ENCODE measurements at regions not wholly inside any gene's neighbourhood (a gene's known extent, or its start where the extent isn't known, plus 50 kb on each side); places are given as distances from the start of the nearest gene placed in this dataset.

DNA sequence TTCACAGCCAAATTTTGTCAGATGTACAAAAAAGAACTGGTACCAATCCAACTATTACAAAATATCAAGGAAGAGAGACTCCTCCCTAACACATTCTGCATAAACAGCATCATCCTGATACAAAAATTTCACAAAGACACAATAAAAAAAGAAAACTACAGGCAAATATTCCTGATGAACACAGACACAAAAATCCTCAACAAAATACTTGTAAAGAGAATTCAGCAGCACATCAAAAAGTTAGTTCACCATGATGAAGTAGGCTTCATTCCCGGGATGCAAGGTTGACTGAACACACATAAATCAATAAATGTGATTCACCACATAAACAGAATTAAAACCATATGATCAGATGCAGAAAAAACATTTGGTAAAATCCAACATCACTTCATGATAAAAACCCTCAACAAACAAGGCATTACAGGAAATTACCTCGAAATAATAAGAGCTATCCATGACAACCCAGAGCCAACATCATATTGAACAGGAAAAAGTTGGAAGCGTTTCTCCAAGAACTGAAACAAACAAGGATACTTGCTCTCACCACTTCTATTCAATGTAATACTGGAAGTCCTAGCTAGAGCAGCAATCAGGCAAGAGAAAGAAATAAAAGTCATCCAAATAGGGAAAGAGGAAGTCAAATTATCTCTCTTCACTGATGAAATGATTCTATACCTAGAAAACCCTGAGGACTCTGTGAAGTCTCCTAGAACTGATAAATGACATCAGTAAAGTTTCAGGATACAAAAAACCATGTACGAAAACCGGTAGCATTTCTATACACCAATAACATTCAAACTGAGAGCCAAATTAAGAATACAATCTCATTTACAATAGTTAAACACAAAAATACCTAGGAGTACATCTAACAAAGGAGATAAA lies 223.1 kb downstream of the REEP3 start:
- Mint-ChIP-seq H3K27me3 (ENCODE audit: low read depth) (no peaks in the 10 kb centered on the region), H3K4me3 (ENCODE audit: unreplicated experiment) (no peak overlapping the region), H3K9me3 (ENCODE audit: low read depth) (peaks cover 3% of the 10 kb centered on the region), H3K4me1 (ENCODE audit: low read depth) (no peaks in the 10 kb centered on the region), H3K27ac (ENCODE audit: unreplicated experiment) (no peak overlapping the region), H3K36me3 (ENCODE audit: low read depth) (no peaks in the 10 kb centered on the region)
- DNase-seq (ENCODE audit: low spot score) = no peak
- TF ChIP-seq, protein P1, sequence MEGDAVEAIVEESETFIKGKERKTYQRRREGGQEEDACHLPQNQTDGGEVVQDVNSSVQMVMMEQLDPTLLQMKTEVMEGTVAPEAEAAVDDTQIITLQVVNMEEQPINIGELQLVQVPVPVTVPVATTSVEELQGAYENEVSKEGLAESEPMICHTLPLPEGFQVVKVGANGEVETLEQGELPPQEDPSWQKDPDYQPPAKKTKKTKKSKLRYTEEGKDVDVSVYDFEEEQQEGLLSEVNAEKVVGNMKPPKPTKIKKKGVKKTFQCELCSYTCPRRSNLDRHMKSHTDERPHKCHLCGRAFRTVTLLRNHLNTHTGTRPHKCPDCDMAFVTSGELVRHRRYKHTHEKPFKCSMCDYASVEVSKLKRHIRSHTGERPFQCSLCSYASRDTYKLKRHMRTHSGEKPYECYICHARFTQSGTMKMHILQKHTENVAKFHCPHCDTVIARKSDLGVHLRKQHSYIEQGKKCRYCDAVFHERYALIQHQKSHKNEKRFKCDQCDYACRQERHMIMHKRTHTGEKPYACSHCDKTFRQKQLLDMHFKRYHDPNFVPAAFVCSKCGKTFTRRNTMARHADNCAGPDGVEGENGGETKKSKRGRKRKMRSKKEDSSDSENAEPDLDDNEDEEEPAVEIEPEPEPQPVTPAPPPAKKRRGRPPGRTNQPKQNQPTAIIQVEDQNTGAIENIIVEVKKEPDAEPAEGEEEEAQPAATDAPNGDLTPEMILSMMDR (IDR thresholded peaks at IDR 0.05) = no peak

DNA sequence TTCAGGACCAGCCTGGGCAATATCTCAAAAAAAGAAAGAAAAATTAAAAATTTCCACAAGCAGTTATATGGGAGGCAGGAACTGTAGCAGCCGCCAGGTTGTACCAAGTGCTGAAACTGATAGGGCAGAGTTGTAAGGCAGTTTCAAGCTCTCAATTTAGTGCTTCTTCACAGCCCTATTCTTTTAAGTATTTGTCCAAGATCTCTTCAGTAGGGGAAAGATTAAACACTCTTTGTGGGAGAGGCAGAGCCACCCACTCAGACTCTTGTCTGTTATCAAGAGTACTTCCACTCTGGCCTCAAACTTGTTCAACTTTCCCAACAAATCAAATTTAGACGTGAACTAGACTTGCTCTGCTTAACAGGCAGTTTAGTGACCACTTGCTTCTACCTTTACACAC lies 228.7 kb downstream of the REEP3 start:
- TF ChIP-seq, protein P1 (IDR thresholded peaks at IDR 0.05) = no peak
- Mint-ChIP-seq H3K4me3 (ENCODE audit: unreplicated experiment) (no peak overlapping the region), H3K36me3 (ENCODE audit: low read depth) (no peaks in the 10 kb centered on the region), H3K27ac (ENCODE audit: unreplicated experiment) (no peak overlapping the region), H3K9me3 (ENCODE audit: low read depth) (peaks cover 3% of the 10 kb centered on the region), H3K27me3 (ENCODE audit: low read depth) (no peaks in the 10 kb centered on the region), H3K4me1 (ENCODE audit: low read depth) (no peaks in the 10 kb centered on the region)
- DNase-seq (ENCODE audit: low spot score) = no peak

GRCh38 chr10:63751836-63752235 lies 230.6 kb downstream of the REEP3 start:
- peaks cover 3% of the 10 kb centered on the region for H3K9me3 Mint-ChIP-seq (ENCODE audit: low read depth)
- no peak overlapping the region for H3K27ac Mint-ChIP-seq (ENCODE audit: unreplicated experiment)
- DNase-seq (ENCODE audit: low spot score) = no peak
- no peak overlapping the region for H3K4me3 Mint-ChIP-seq (ENCODE audit: unreplicated experiment)
- no peaks in the 10 kb centered on the region for H3K36me3 Mint-ChIP-seq (ENCODE audit: low read depth)
- no peaks in the 10 kb centered on the region for H3K27me3 Mint-ChIP-seq (ENCODE audit: low read depth)
- no peaks in the 10 kb centered on the region for H3K4me1 Mint-ChIP-seq (ENCODE audit: low read depth)
- TF ChIP-seq, protein P1 (IDR thresholded peaks at IDR 0.05) = no peak

DNA sequence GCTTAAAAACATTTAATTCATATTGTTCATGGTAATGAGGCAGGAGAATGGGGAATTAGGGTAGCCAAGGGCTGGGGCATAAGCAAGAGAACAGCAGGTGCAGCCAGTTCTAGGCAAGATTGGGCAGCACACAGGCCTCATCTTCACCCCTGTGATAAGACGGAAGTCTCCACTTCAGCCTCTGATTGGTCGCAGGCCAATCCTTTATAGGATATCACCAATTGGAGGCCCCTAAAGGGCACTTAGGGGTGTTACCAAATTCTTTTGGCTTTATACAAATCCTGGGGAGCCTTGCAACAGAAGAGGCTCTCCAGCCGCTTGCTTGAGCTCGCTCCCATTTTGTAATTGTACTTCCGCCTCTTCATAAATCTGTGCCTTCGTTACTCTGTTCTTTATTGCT lies 231.1 kb downstream of the REEP3 start:
- no peak overlapping the region for H3K27ac Mint-ChIP-seq (ENCODE audit: unreplicated experiment)
- H3K36me3 Mint-ChIP-seq (ENCODE audit: low read depth) = no peaks in the 10 kb centered on the region
- TF ChIP-seq, protein P1 (IDR thresholded peaks at IDR 0.05) = no peak
- H3K9me3 Mint-ChIP-seq (ENCODE audit: low read depth) = no peaks in the 10 kb centered on the region
- DNase-seq (ENCODE audit: low spot score) = no peak
- H3K27me3 Mint-ChIP-seq (ENCODE audit: low read depth) = no peaks in the 10 kb centered on the region
- no peaks in the 10 kb centered on the region for H3K4me1 Mint-ChIP-seq (ENCODE audit: low read depth)
- no peak overlapping the region for H3K4me3 Mint-ChIP-seq (ENCODE audit: unreplicated experiment)

- H3K9me3 Mint-ChIP-seq (ENCODE audit: low read depth) = no peaks in the 10 kb centered on the region
- no peak overlapping the region for H3K4me3 Mint-ChIP-seq (ENCODE audit: unreplicated experiment)
- no peak overlapping the region for H3K27ac Mint-ChIP-seq (ENCODE audit: unreplicated experiment)
- TF ChIP-seq, protein P1 (IDR thresholded peaks at IDR 0.05) = no peak
- H3K27me3 Mint-ChIP-seq (ENCODE audit: low read depth) = no peaks in the 10 kb centered on the region
- no peak for DNase-seq (ENCODE audit: low spot score)
- peaks cover 5% of the 10 kb centered on the region for H3K4me1 Mint-ChIP-seq (ENCODE audit: low read depth)
- H3K36me3 Mint-ChIP-seq (ENCODE audit: low read depth) = no peaks in the 10 kb centered on the region
Observed at GRCh38 chr10:63753808-63754207, 232.6 kb downstream of the REEP3 start.
